GM12878 (cell line): ENCODE measurements at regions not wholly inside any gene's neighbourhood (a gene's known extent, or its start where the extent isn't known, plus 50 kb on each side); places are given as distances from the start of the nearest gene placed in this dataset.

Source experiments
- EGR1 ChIP-seq, 2 experiments: IDR thresholded peaks; 1 replicate in 1 of 2; 2 replicates in 1 of 2; pipeline ENCODE4 v1.6.1; 2011 to 2012; ENCODE audit warnings: low read depth in 2 of 2, low read length in 2 of 2, borderline replicate concordance in 1 of 2, mild to moderate bottlenecking in 1 of 2, moderate library complexity in 1 of 2
- HDAC2 ChIP-seq: fragments of 200-600 bp; sonication (generic); IDR thresholded peaks from 2 replicates; pipeline ENCODE4 v1.6.1; 2017
- JUND ChIP-seq: IDR thresholded peaks from 2 replicates; pipeline ENCODE4 v1.6.1; 2012; ENCODE audit warnings: low read depth, mild to moderate bottlenecking, low read length, improper control_type of control experiment, moderate library complexity
- MYC ChIP-seq: IDR thresholded peaks from 2 replicates; pipeline ENCODE4 v1.6.1; 2011; ENCODE audit warnings: mild to moderate bottlenecking, low read length, moderate library complexity, inconsistent platforms; ENCODE audit not compliant: insufficient read depth, insufficient replicate concordance, insufficient read length, severe bottlenecking
- POLR2AphosphoS5 ChIP-seq: IDR thresholded peaks from 2 replicates; pipeline ENCODE4 v1.6.1; 2011; ENCODE audit warnings: mild to moderate bottlenecking, low read length, inconsistent platforms
- RELA ChIP-seq: fragments of 450-650 bp; IDR thresholded peaks from 2 replicates; pipeline ENCODE4 v1.8.0; 2014; ENCODE audit warnings: borderline replicate concordance; ENCODE audit not compliant: partially characterized antibody
- SPI1 ChIP-seq: IDR thresholded peaks from 2 replicates; pipeline ENCODE4 v1.6.1; 2011; ENCODE audit warnings: low read depth, mild to moderate bottlenecking, low read length, moderate library complexity, borderline replicate concordance; ENCODE audit not compliant: insufficient read depth
- ZNF384 ChIP-seq: IDR thresholded peaks from 2 replicates; pipeline ENCODE4 v1.6.1; 2012; ENCODE audit warnings: low read depth, mild to moderate bottlenecking, low read length, improper control_type of control experiment, borderline replicate concordance
- TF ChIP-seq, protein P1 (sequence below), 3 experiments: IDR thresholded peaks in 2 of 3; conservative IDR thresholded peaks in 1 of 3; 2 replicates each; pipeline ENCODE4 v1.5.1; 2011; ENCODE audit warnings: low read depth in 3 of 3, low read length in 3 of 3, mild to moderate bottlenecking in 3 of 3, control low read depth in 2 of 3, moderate library complexity in 2 of 3, inconsistent platforms in 1 of 3, mixed read lengths in 1 of 3; ENCODE audit not compliant: control insufficient read depth in 2 of 3, insufficient read depth in 1 of 3; ENCODE audit errors: extremely low read depth in 1 of 3
- TF ChIP-seq, protein P2 (sequence below): IDR thresholded peaks from 2 replicates; pipeline ENCODE4 v1.6.1; 2011; ENCODE audit warnings: low read depth, low read length, improper control_type of control experiment, borderline replicate concordance

GRCh38 chr5:123710031-123710430, 198.1 kb downstream of the CSNK1G3 start:
- TF ChIP-seq, protein P1, sequence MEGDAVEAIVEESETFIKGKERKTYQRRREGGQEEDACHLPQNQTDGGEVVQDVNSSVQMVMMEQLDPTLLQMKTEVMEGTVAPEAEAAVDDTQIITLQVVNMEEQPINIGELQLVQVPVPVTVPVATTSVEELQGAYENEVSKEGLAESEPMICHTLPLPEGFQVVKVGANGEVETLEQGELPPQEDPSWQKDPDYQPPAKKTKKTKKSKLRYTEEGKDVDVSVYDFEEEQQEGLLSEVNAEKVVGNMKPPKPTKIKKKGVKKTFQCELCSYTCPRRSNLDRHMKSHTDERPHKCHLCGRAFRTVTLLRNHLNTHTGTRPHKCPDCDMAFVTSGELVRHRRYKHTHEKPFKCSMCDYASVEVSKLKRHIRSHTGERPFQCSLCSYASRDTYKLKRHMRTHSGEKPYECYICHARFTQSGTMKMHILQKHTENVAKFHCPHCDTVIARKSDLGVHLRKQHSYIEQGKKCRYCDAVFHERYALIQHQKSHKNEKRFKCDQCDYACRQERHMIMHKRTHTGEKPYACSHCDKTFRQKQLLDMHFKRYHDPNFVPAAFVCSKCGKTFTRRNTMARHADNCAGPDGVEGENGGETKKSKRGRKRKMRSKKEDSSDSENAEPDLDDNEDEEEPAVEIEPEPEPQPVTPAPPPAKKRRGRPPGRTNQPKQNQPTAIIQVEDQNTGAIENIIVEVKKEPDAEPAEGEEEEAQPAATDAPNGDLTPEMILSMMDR (IDR thresholded peaks at IDR 0.05 in 2 of 3, conservative IDR thresholded peaks at IDR 0.05 in 1 of 3; ENCODE audit: control insufficient read depth in 2 of 3, extremely low read depth in 1 of 3, insufficient read depth in 1 of 3, low read depth in 3 of 3, low read length in 3 of 3) = no peak
- TF ChIP-seq JUND (no peak), MYC (no peak), EGR1 (IDR thresholded peaks at IDR 0.05; ENCODE audit: borderline replicate concordance in 1 of 2, low read depth in 2 of 2, low read length in 2 of 2) (no peak), POLR2AphosphoS5 (no peak), RELA (no peak), ZNF384 (no peak), HDAC2 (no peak), SPI1 (no peak)
- TF ChIP-seq, protein P2, sequence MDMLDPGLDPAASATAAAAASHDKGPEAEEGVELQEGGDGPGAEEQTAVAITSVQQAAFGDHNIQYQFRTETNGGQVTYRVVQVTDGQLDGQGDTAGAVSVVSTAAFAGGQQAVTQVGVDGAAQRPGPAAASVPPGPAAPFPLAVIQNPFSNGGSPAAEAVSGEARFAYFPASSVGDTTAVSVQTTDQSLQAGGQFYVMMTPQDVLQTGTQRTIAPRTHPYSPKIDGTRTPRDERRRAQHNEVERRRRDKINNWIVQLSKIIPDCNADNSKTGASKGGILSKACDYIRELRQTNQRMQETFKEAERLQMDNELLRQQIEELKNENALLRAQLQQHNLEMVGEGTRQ = no peak
